Esophagus muscularis mucosa (tissue), 4 donors: ENCODE measurements at regions not wholly inside any gene's neighbourhood (a gene's known extent, or its start where the extent isn't known, plus 50 kb on each side); places are given as distances from the start of the nearest gene placed in this dataset.
A peak's percentile ranks its signal among the peaks of the same experiment; 100 is the strongest.

Source experiments
- DNase-seq: peaks from one replicate; pipeline ENCODE4 v3.0.0-alpha.2; 2017; ENCODE audit errors: extremely low spot score
- H3K27ac ChIP-seq, 4 donors: fragments of 200-600 bp; sonication (generic); replicated peaks in 1 of 4; 1 replicate in 3 of 4; 2 replicates in 1 of 4; pipeline ENCODE4 v1.5.1; 2016 to 2019; ENCODE audit warnings: mild to moderate bottlenecking in 1 of 4
- H3K27me3 ChIP-seq, 4 donors: fragments of 200-600 bp; sonication (generic); one replicate each; pipeline versions ENCODE4 v1.5.1 to v1.6.0; 2016 to 2019
- H3K36me3 ChIP-seq, 4 donors: fragments of 200-600 bp; sonication (generic); one replicate each; pipeline ENCODE4 v1.5.1; 2016 to 2019
- H3K4me1 ChIP-seq, 4 donors: fragments of 200-600 bp; sonication (generic); one replicate each; pipeline ENCODE4 v1.5.1; 2016 to 2019
- H3K4me3 ChIP-seq, 4 donors: fragments of 200-600 bp; sonication (generic); 1 replicate in 2 of 4; 2 replicates in 2 of 4; pipeline ENCODE4 v1.5.1; 2016 to 2019; ENCODE audit warnings: mild to moderate bottlenecking in 4 of 4, moderate library complexity in 1 of 4
- H3K9me3 ChIP-seq, 4 donors: fragments of 200-600 bp; sonication (generic); 1 replicate in 3 of 4; 2 replicates in 1 of 4; pipeline ENCODE4 v1.5.1; 2016 to 2019
- CTCF ChIP-seq, 3 experiments: fragments of 200-600 bp in 2 of 3; fragments of 450-650 bp in 1 of 3; sonication (generic) in 2 of 3; IDR thresholded peaks; one replicate each; pipeline ENCODE4 v1.5.1; 2017 to 2019; ENCODE audit warnings: antibody characterized with exemption in 3 of 3, mild to moderate bottlenecking in 2 of 3, moderate library complexity in 1 of 3
- EP300 ChIP-seq: sonication (generic); formaldehyde crosslinking; IDR thresholded peaks from one replicate; pipeline ENCODE4 v1.6.1; 2017; ENCODE audit warnings: antibody characterized with exemption
- POLR2A ChIP-seq: fragments of 450-650 bp; IDR thresholded peaks from one replicate; pipeline ENCODE4 v1.6.1; 2017; ENCODE audit warnings: antibody characterized with exemption, moderate library complexity, mild to moderate bottlenecking, low read depth
- POLR2AphosphoS5 ChIP-seq, 2 donors: sonication (generic); formaldehyde crosslinking; IDR thresholded peaks; one replicate each; pipeline ENCODE4 v1.6.1; 2017; ENCODE audit warnings: antibody characterized with exemption in 2 of 2
- WGBS: methylation state at CpG from one replicate; pipeline ENCODE4 v1.1.5; 2018; 5-methylcytosine and 5-hydroxymethylcytosine counted together
- intact Hi-C: fragments of 100-400 bp; cut with DNase I; formaldehyde crosslinking; loops from one replicate; pipeline ENCODE4 v1.15.1; 2023

GRCh38 chr3:69560116-69560515 lies 174.2 kb upstream of the FRMD4B start:
- Histone ChIP-seq H3K36me3 (no peaks in the 10 kb centered on the region), H3K27ac (no peak overlapping the region), H3K9me3 (no peaks in the 10 kb centered on the region), H3K4me1 (peaks cover 5 to 15% (median 14%) of the 10 kb centered on the region in 4 donors), H3K4me3 (no peak overlapping the region), H3K27me3 (no peaks in the 10 kb centered on the region)
- TF ChIP-seq CTCF (IDR thresholded peaks at IDR 0.05) (no peak), EP300 (no peak), POLR2A (no peak), POLR2AphosphoS5 (IDR thresholded peaks at IDR 0.05) (no peak)
- 94% methylated on average over 4 of the region's 4 CpGs for WGBS
- DNase-seq, result no peak
- intact Hi-C loops, result no loop called here

GRCh38 chr3:69558912-69559311 lies 173.0 kb upstream of the FRMD4B start:
- peak overlapping the region in 2 of 4 donors; percentile 5 to 21 for H3K27ac ChIP-seq
- H3K4me3 ChIP-seq, result no peak overlapping the region
- WGBS, result 18% methylated on average over 2 of the region's 2 CpGs
- no peaks in the 10 kb centered on the region for H3K36me3 ChIP-seq
- TF ChIP-seq POLR2AphosphoS5 (IDR thresholded peaks at IDR 0.05) (peak; percentile 59 to 65), EP300 (no peak), POLR2A (no peak)
- peaks cover 5 to 15% (median 15%) of the 10 kb centered on the region in 4 donors for H3K4me1 ChIP-seq
- H3K27me3 ChIP-seq, result no peaks in the 10 kb centered on the region
- no peak for DNase-seq
- no peaks in the 10 kb centered on the region for H3K9me3 ChIP-seq
- intact Hi-C loops, result no loop called here

- 88% methylated on average over 2 of the region's 2 CpGs for WGBS
- H3K4me1 ChIP-seq, result peaks cover 5 to 23% (median 19%) of the 10 kb centered on the region in 4 donors
- no peaks in the 10 kb centered on the region for H3K9me3 ChIP-seq
- no peak for DNase-seq
- intact Hi-C loops, result no loop called here
- no peak overlapping the region for H3K27ac ChIP-seq
- TF ChIP-seq CTCF (IDR thresholded peaks at IDR 0.05) (no peak), POLR2AphosphoS5 (IDR thresholded peaks at IDR 0.05) (no peak), EP300 (no peak), POLR2A (no peak)
- H3K36me3 ChIP-seq, result no peaks in the 10 kb centered on the region
- no peak overlapping the region for H3K4me3 ChIP-seq
- H3K27me3 ChIP-seq, result no peaks in the 10 kb centered on the region
Observed at GRCh38 chr3:69554576-69554975, 168.7 kb upstream of the FRMD4B start.

DNA sequence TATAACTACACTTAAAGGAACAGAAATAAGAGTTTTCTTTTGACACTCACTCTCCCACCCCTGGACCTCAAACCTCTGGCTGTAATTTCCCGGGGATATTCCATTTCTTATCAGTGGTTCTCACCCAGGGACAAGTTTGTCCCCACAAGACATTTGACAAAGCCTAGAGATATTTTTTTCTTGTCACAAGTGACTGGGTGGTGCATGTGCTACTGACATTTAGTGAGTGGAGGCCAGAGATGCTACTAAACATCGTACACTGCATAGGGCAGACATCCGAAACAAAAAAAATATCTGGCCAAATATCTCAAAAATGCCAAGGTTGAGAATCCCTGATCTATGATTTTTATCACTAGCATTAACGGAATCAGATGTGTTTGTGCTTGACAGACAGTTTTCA lies 168.0 kb upstream of the FRMD4B start:
- intact Hi-C loops, result no loop called here
- no peak for DNase-seq
- Histone ChIP-seq H3K4me3 (no peak overlapping the region), H3K27me3 (no peaks in the 10 kb centered on the region), H3K36me3 (no peaks in the 10 kb centered on the region), H3K4me1 (peaks cover 0 to 17% (median 12%) of the 10 kb centered on the region in 4 donors), H3K27ac (no peak overlapping the region), H3K9me3 (no peaks in the 10 kb centered on the region)
- TF ChIP-seq POLR2A, result no peak
- TF ChIP-seq POLR2AphosphoS5 (IDR thresholded peaks at IDR 0.05), result no peak
- 83% methylated on average over 4 of the region's 4 CpGs for WGBS

- no peak for DNase-seq
- intact Hi-C loops, result no loop called here
Observed at GRCh38 chr3:69547461-69547880, 161.6 kb upstream of the FRMD4B start.

More at GRCh38 chr3:69547461-69547880, 161.6 kb upstream of the FRMD4B start:
- H3K4me1 ChIP-seq, result peaks cover 5 to 10% (median 7%) of the 10 kb centered on the region in 4 donors
- peaks cover 0 to 12% (median 4%) of the 10 kb centered on the region in 4 donors for H3K27me3 ChIP-seq
- WGBS, result 67% methylated on average over 6 of the region's 6 CpGs
- TF ChIP-seq EP300 (no peak), POLR2AphosphoS5 (IDR thresholded peaks at IDR 0.05) (no peak), CTCF (IDR thresholded peaks at IDR 0.05) (no peak), POLR2A (no peak)
- H3K27ac ChIP-seq, result no peak overlapping the region
- H3K36me3 ChIP-seq, result no peaks in the 10 kb centered on the region
- H3K4me3 ChIP-seq, result no peak overlapping the region
- H3K9me3 ChIP-seq, result no peaks in the 10 kb centered on the region
